SKM-1 (cell line): ENCODE measurements at regions not wholly inside any gene's neighbourhood (a gene's known extent, or its start where the extent isn't known, plus 50 kb on each side); places are given as distances from the start of the nearest gene placed in this dataset.

Source experiments
- DNase-seq: peaks from one replicate; lab custom pipeline; 2025; ENCODE audit not compliant: unreplicated experiment; lab: John Stamatoyannopoulos, UW

DNA sequence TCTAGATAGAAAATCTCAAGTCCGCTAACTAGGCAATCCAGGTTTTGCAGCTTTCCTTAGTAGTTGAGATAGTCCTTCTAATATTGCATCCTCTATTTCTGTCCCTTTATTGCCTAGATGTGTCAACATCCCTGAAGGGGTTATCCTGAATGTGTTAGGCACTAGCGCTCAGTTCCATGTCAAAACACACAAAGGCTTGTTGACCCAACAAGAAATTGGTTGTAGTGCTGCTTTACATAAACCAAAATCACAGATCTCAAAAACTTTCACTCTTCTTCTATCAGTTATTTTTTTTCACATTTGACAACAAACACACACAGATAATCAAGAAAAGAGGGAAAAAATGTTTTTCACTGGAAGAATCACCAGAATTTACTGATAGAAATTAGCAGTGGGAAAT is 51.4 kb upstream of the SOX2 start:
- no peak for DNase-seq

DNA sequence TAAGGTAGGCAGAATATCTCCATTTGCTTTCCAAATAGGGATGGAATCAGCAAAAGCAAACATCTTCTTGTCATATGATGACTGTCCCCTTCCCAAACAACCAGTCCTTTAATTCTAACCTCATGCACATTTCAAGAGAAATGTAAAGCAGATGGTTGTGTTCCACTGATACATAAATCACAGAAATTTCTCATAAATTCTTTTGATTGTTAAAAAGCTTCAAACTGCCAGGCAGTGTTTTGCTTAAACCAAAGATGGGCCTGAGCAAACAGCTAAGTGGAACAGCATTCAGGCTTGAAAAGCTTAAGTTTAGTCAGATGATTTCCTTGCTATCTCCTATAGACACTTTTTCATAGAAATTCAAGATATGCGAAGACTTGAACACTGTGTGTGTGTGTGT is 74.3 kb upstream of the SOX2 start:
- no peak for DNase-seq

DNA sequence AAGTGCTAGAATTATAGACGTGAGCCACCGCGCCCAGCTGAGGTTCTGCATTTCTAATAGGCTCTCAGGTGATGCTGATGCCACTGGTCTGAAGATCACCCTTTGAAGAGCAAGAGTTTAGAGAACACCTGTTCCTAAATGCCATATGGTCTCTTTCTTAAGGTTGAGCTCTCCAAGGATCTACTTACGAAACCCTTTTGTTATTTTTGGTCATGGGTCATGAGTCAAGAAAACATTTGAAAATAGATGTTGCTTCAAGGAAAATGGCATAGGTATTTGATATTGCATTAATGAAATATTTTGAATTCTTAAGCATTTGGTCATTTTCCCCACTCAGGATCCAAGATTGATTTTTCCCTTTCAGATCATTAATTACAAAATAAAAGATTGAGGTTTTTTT is 74.7 kb upstream of the SOX2 start:
- no peak for DNase-seq

DNA sequence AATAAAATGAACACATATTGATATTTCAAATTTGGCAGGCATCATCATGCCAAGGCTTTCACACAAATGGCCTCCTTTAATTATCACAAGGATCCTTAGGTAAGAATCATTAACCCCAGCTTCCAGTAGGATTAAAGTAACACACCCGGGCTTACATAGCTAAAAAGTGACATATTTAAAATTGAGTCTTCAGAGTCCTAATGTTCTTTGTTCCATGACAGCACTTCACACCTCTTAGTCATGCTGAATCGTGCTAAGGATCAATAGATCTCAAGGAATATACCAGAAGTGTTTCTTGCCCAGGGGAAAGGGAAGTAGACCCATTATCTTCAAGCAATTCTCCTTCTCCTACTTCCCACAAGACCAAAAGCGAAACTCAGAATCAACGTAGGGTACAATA is 76.6 kb upstream of the SOX2 start:
- no peak for DNase-seq

GRCh38 chr3:181633556-181633955 is 78.2 kb upstream of the SOX2 start:
- no peak for DNase-seq

DNA sequence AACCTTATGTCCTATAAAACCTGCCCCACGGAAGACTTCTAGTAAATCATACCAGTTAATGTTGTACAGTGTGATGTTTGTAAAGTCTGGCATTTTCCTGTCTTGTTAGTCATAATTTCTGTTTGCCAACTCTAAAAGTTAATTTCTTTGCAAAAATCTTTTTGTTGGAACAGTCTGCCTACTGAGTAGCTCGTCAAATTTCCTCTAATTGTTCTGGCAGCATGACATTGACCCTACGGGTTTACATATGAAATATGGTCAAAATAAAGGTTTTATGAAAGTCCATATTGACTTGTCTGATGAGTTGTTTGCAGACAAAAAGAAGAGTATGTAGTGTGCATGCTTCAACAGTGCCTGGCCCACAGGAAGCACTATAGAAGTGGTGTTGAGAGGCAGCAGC is 79.8 kb upstream of the SOX2 start:
- DNase-seq: no peak

GRCh38 chr3:181630853-181631252 is 80.9 kb upstream of the SOX2 start:
- no peak for DNase-seq

DNA sequence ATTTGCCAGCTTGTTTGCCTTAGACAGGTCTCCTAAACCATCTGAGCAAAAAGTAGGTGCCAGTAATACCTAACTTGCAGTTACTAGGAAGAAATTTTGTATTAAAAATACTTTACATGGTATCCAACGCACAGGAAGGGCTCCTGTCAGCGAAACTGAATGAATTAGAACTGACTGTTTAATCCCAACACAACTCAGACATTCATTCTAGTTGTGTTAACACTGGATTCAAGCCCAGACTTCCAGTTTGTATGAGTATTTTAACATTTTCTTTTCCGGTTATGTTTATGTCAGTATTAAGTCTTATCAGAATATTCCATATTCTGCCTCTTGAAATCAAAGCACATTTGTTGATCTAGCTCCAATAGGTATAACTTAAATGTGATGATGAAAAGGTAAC is 82.0 kb upstream of the SOX2 start:
- DNase-seq: no peak

GRCh38 chr3:181629029-181629428 is 82.7 kb upstream of the SOX2 start:
- peak; percentile 23 for DNase-seq

GRCh38 chr3:181628384-181628783 is 83.3 kb upstream of the SOX2 start:
- no peak for DNase-seq

- DNase-seq: no peak
These were observed 85.7 kb upstream of the SOX2 start for GRCh38 chr3:181626036-181626435.

- no peak for DNase-seq
These were observed 87.6 kb upstream of the SOX2 start for GRCh38 chr3:181623924-181624694.

- no peak for DNase-seq
These were observed 89.4 kb upstream of the SOX2 start for GRCh38 chr3:181622365-181622764.

DNA sequence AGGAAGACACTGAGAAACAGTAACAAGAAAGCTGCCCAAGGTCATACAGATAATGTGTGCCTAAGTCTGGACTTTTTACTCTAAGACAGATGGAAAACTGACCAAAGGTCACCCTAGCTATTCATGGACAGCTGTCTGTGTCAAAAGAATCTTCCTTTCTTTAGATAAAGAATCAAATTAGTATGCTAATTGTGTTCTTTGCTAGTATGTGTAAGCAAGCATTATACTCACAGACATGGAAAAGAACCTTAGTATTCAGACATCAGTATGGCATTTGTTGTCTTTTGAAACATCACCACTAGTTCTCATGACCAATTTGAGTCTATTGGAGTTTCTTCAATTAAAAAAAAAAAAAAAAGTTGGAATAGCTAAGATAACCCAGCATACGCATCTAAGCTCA is 91.8 kb upstream of the SOX2 start:
- no peak for DNase-seq

GRCh38 chr3:181618260-181618659 is 93.5 kb upstream of the SOX2 start:
- no peak for DNase-seq

DNA sequence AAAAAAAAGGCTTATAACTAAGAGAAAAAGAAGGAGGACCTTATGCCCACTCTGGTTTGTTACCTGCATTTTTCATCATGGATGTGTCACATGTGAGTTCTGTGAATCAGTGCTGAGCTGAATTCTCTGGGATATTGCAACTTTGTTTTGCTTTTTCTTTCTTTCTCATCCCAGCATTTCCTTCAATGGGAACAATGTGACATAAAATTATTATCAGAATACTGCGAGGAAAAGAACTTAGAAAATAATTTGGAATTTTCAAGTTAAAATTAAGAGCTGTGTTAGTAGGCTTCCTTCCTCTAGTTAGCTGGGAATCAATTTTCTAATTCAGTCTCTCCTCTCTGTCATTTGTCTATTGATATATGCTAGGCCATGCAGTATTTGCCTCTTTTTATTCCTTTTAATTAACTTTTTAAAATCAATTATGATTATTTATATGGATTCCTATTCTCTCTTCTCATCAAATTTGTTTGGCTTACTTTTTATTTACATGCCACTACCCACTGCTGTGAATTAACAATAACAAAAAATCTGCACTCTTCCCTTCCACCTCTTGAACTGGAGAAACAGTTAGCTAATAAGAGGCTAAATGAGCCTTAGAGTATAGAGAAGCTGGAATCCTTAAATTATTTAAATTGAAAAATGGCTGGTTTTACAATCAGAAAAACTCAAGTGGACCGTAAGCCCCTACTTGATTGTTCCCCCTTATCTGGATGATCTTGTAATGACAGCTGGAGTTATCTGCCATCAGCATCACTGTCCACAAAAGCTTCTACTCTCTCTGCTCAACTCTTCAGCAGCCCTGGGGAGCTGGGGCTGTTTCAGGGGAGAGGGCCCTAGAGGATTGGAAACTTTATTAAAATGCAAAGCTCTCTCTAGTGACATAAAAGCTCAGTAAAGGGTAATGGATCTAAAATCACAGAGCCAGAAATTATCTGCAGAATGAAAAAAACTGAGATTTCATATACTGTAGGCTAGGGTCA is 95.3 kb upstream of the SOX2 start:
- DNase-seq: no peak

- DNase-seq: no peak
These were observed 96.1 kb upstream of the SOX2 start for GRCh38 chr3:181615666-181616065.

- DNase-seq: no peak
These were observed 96.8 kb upstream of the SOX2 start for GRCh38 chr3:181614878-181615277.

GRCh38 chr3:181613813-181614212 is 97.9 kb upstream of the SOX2 start:
- no peak for DNase-seq

GRCh38 chr3:181613191-181613590 is 98.5 kb upstream of the SOX2 start:
- no peak for DNase-seq

GRCh38 chr3:181610973-181611265 is 100.8 kb upstream of the SOX2 start:
- DNase-seq: no peak
